ENCODE measurements at regions not wholly inside any gene's neighbourhood (a gene's known extent, or its start where the extent isn't known, plus 50 kb on each side); places are given as distances from the start of the nearest gene placed in this dataset.

GRCh38 chr15:39066677-39067076 lies 502.1 kb upstream of the RASGRP1 start:
- Histone ChIP-seq H3K4me2 (replicated peaks; ENCODE audit: extremely low read depth, low read length, poor library complexity, severe bottlenecking) (no peak overlapping the region), H4K20me1 (ENCODE audit: insufficient read depth, low read length) (no peaks in the 10 kb centered on the region), H3K9ac (ENCODE audit: insufficient read depth, low read length, poor library complexity, severe bottlenecking) (no peak overlapping the region), H3K4me3 (replicated peaks in 1 of 3; ENCODE audit: low read depth in 2 of 3, low read length in 3 of 3) (no peak overlapping the region), H3K36me3 (replicated peaks in 1 of 2; ENCODE audit: control insufficient read depth in 1 of 2, insufficient read depth in 2 of 2, low read length in 2 of 2) (no peaks in the 10 kb centered on the region), H3K27ac (ENCODE audit: low read depth in 1 of 2, low read length in 2 of 2) (no peak overlapping the region), H2AFZ (ENCODE audit: insufficient read depth, low read depth, low read length, poor library complexity, severe bottlenecking) (no peak overlapping the region), H3K4me1 (ENCODE audit: control insufficient read depth in 1 of 2, insufficient read depth in 2 of 2, low read length in 2 of 2) (no peaks in the 10 kb centered on the region), H3K79me2 (ENCODE audit: insufficient read depth, low read length) (no peaks in the 10 kb centered on the region), H3K27me3 (ENCODE audit: control insufficient read depth in 2 of 2, insufficient read depth in 2 of 2, low read length in 2 of 2) (no peaks in the 10 kb centered on the region), H3K9me3 (replicated peaks in 1 of 2; ENCODE audit: control insufficient read depth in 1 of 2, insufficient read depth in 1 of 2, low read length in 2 of 2) (no peaks in the 10 kb centered on the region)
- Mint-ChIP-seq H3K4me1 (no peaks in the 10 kb centered on the region), H3K36me3 (no peaks in the 10 kb centered on the region), H3K4me3 (no peak overlapping the region), H3K9me3 (peaks cover 0 to 3% (median 0%) of the 10 kb centered on the region in 7 donors), H3K27me3 (ENCODE audit: low read depth in 3 of 3) (peaks cover 0 to 4% (median 3%) of the 10 kb centered on the region in 3 donors), H3K27ac (no peak overlapping the region)
- TF ChIP-seq, protein P1, sequence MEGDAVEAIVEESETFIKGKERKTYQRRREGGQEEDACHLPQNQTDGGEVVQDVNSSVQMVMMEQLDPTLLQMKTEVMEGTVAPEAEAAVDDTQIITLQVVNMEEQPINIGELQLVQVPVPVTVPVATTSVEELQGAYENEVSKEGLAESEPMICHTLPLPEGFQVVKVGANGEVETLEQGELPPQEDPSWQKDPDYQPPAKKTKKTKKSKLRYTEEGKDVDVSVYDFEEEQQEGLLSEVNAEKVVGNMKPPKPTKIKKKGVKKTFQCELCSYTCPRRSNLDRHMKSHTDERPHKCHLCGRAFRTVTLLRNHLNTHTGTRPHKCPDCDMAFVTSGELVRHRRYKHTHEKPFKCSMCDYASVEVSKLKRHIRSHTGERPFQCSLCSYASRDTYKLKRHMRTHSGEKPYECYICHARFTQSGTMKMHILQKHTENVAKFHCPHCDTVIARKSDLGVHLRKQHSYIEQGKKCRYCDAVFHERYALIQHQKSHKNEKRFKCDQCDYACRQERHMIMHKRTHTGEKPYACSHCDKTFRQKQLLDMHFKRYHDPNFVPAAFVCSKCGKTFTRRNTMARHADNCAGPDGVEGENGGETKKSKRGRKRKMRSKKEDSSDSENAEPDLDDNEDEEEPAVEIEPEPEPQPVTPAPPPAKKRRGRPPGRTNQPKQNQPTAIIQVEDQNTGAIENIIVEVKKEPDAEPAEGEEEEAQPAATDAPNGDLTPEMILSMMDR (IDR thresholded peaks at IDR 0.05): no peak
- intact Hi-C loops (cut with micrococcal nuclease): no loop called here
- no peak for DNase-seq
- no CpG with 5 or more reads among the region's 3 CpGs for WGBS (ENCODE audit: insufficient coverage)

- H3K27me3 Mint-ChIP-seq (ENCODE audit: low read depth in 3 of 3): peaks cover 2 to 4% (median 2%) of the 10 kb centered on the region in 3 donors
- DNase-seq: no peak
- no peak overlapping the region for H3K27ac Mint-ChIP-seq
- Histone ChIP-seq H3K27ac (ENCODE audit: low read depth in 1 of 2, low read length in 2 of 2) (no peak overlapping the region), H3K27me3 (ENCODE audit: control insufficient read depth in 2 of 2, insufficient read depth in 2 of 2, low read length in 2 of 2) (no peaks in the 10 kb centered on the region), H3K4me2 (replicated peaks; ENCODE audit: extremely low read depth, low read length, poor library complexity, severe bottlenecking) (no peak overlapping the region), H3K4me1 (ENCODE audit: control insufficient read depth in 1 of 2, insufficient read depth in 2 of 2, low read length in 2 of 2) (peaks cover 0 to 4% of the 10 kb centered on the region in 2 donors), H3K36me3 (replicated peaks in 1 of 2; ENCODE audit: control insufficient read depth in 1 of 2, insufficient read depth in 2 of 2, low read length in 2 of 2) (no peaks in the 10 kb centered on the region), H4K20me1 (ENCODE audit: insufficient read depth, low read length) (no peaks in the 10 kb centered on the region), H3K9me3 (replicated peaks in 1 of 2; ENCODE audit: control insufficient read depth in 1 of 2, insufficient read depth in 1 of 2, low read length in 2 of 2) (no peaks in the 10 kb centered on the region), H3K9ac (ENCODE audit: insufficient read depth, low read length, poor library complexity, severe bottlenecking) (no peak overlapping the region), H3K79me2 (ENCODE audit: insufficient read depth, low read length) (no peaks in the 10 kb centered on the region), H2AFZ (ENCODE audit: insufficient read depth, low read depth, low read length, poor library complexity, severe bottlenecking) (no peak overlapping the region), H3K4me3 (replicated peaks in 1 of 3; ENCODE audit: low read depth in 2 of 3, low read length in 3 of 3) (no peak overlapping the region)
- WGBS (ENCODE audit: insufficient coverage): 100% methylated on average over 1 of the region's 5 CpGs
- peaks cover 0 to 2% (median 1%) of the 10 kb centered on the region in 7 donors for H3K9me3 Mint-ChIP-seq
- H3K4me1 Mint-ChIP-seq: peaks cover 10% of the 10 kb centered on the region
- TF ChIP-seq, protein P1 (IDR thresholded peaks at IDR 0.05): no peak
- intact Hi-C loops (cut with micrococcal nuclease): no loop called here
- H3K4me3 Mint-ChIP-seq: no peak overlapping the region
- H3K36me3 Mint-ChIP-seq: no peaks in the 10 kb centered on the region
Observed at GRCh38 chr15:39074341-39074985, 506.4 kb upstream of the THBS1 start.
